Endothelial cell of umbilical vein (primary cell): ENCODE measurements at regions not wholly inside any gene's neighbourhood (a gene's known extent, or its start where the extent isn't known, plus 50 kb on each side); places are given as distances from the start of the nearest gene placed in this dataset.

ENCODE experiments used
- BruUV-seq: library from RNA; stranded (reverse); fragments of 400-500 nt; replicated peaks from 2 replicates; lab custom pipeline; 2021; lab: Mats Ljungman, UMichigan
- CTCF ChIA-PET: fragments of 300-600, 350-600 bp; sonication (Branson Sonifier 250); formaldehyde crosslinking; loops from one replicate; lab custom pipeline; 2021; ENCODE audit warnings: antibody characterized with exemption, inconsistent platforms; lab: Charles Lee
- POLR2A ChIA-PET: fragments of 300-600, 350-600 bp; sonication (Branson Sonifier 250); formaldehyde crosslinking; loops from one replicate; lab custom pipeline; 2021; ENCODE audit warnings: antibody characterized with exemption, inconsistent platforms; lab: Charles Lee
- DNase-seq: peaks from one replicate; pipeline ENCODE4 v3.0.0-alpha.2; 2011; ENCODE audit warnings: low read depth, low spot score
- FAIRE-seq: peaks from 2 replicates; lab custom pipeline; 2011; peaks lifted over from hg19 to GRCh38; lab: Jason Lieb, UNC
- H2AFZ ChIP-seq: 2 replicates; pipeline ENCODE4 v1.6.0; 2012; ENCODE audit warnings: low read depth, low read length, control low read depth, inconsistent platforms
- H3K27ac ChIP-seq: 2 replicates; pipeline ENCODE4 v1.5.1; 2011; ENCODE audit warnings: low read depth, mild to moderate bottlenecking, control low read depth, low read length, moderate library complexity; ENCODE audit not compliant: insufficient read depth
- H3K27me3 ChIP-seq, 2 experiments: 2 replicates each; pipeline versions ENCODE4 v1.6.0 to v1.6.1; 2011; ENCODE audit warnings: low read length in 2 of 2, mixed read lengths in 1 of 2; ENCODE audit not compliant: control insufficient read depth in 2 of 2, insufficient read depth in 2 of 2
- H3K36me3 ChIP-seq, 2 experiments: 2 replicates in 1 of 2; 3 replicates in 1 of 2; pipeline ENCODE4 v1.5.1; 2011; ENCODE audit warnings: low read length in 2 of 2, mild to moderate bottlenecking in 1 of 2, moderate library complexity in 1 of 2; ENCODE audit not compliant: control insufficient read depth in 2 of 2, insufficient read depth in 2 of 2; ENCODE audit errors: extremely low read depth in 1 of 2
- H3K4me1 ChIP-seq: 3 replicates; pipeline ENCODE4 v1.5.1; 2011; ENCODE audit warnings: mild to moderate bottlenecking, low read length; ENCODE audit not compliant: control insufficient read depth, insufficient read depth; ENCODE audit errors: extremely low read depth
- H3K4me2 ChIP-seq: 2 replicates; pipeline ENCODE4 v1.6.1; 2011; ENCODE audit warnings: low read length, control low read depth, mixed read lengths; ENCODE audit not compliant: insufficient read depth
- H3K4me3 ChIP-seq, 3 experiments: fragments of 200-600 bp in 1 of 3; sonication (generic), shearing (Covaris generic) in 1 of 3; replicated peaks in 1 of 3; 2 replicates each; pipeline ENCODE4 v1.5.1; 2011 to 2016; ENCODE audit warnings: control low read depth in 3 of 3, low read length in 3 of 3, mild to moderate bottlenecking in 2 of 3, inconsistent platforms in 1 of 3, low read depth in 1 of 3, moderate library complexity in 1 of 3; ENCODE audit not compliant: insufficient read depth in 1 of 3
- H3K79me2 ChIP-seq: 2 replicates; pipeline ENCODE4 v1.6.0; 2012; ENCODE audit warnings: low read length, inconsistent platforms; ENCODE audit not compliant: control insufficient read depth, insufficient read depth
- H3K9ac ChIP-seq: replicated peaks from 2 replicates; pipeline ENCODE3; 2011; ENCODE audit warnings: low read length, control low read depth; ENCODE audit not compliant: insufficient read depth; ENCODE audit errors: extremely low read depth
- H3K9me1 ChIP-seq: replicated peaks from 3 replicates; pipeline ENCODE4 v1.6.0; 2011; ENCODE audit warnings: mild to moderate bottlenecking, low read length; ENCODE audit not compliant: control insufficient read depth, insufficient read depth; ENCODE audit errors: extremely low read depth
- H3K9me3 ChIP-seq: replicated peaks from 2 replicates; pipeline ENCODE4 v1.5.1; 2012; ENCODE audit warnings: low read length, inconsistent platforms; ENCODE audit not compliant: control insufficient read depth, insufficient read depth
- H4K20me1 ChIP-seq: replicated peaks from 2 replicates; pipeline ENCODE3; 2011; ENCODE audit warnings: mild to moderate bottlenecking, low read length; ENCODE audit not compliant: control insufficient read depth, insufficient read depth; ENCODE audit errors: extremely low read depth
- EZH2 ChIP-seq: IDR thresholded peaks from 2 replicates; pipeline ENCODE4 v1.6.1; 2012; ENCODE audit warnings: borderline replicate concordance, low read depth, mild to moderate bottlenecking, moderate library complexity, low read length, inconsistent platforms; ENCODE audit not compliant: severe bottlenecking
- FOS ChIP-seq: IDR thresholded peaks from 2 replicates; pipeline ENCODE4 v1.6.1; 2011; ENCODE audit warnings: mild to moderate bottlenecking, low read length, moderate library complexity, borderline replicate concordance; ENCODE audit not compliant: insufficient read depth
- GATA2 ChIP-seq: IDR thresholded peaks from 2 replicates; pipeline ENCODE4 v1.7.0; 2011; ENCODE audit warnings: low read depth, mild to moderate bottlenecking, moderate library complexity, mixed read lengths, low read length; ENCODE audit not compliant: insufficient read length, insufficient read depth
- JUN ChIP-seq: IDR thresholded peaks from 2 replicates; pipeline ENCODE4 v1.6.1; 2011; ENCODE audit warnings: borderline replicate concordance, low read depth; ENCODE audit not compliant: insufficient read length, insufficient read depth
- MYC ChIP-seq: IDR thresholded peaks from one replicate; pipeline ENCODE4 v1.6.1; 2011; ENCODE audit warnings: mild to moderate bottlenecking, low read depth, low read length
- POLR2A ChIP-seq: IDR thresholded peaks from 2 replicates; pipeline ENCODE4 v1.6.1; 2012; ENCODE audit warnings: low read depth, mild to moderate bottlenecking, control low read depth, low read length
- POLR2AphosphoS5 ChIP-seq: IDR thresholded peaks from 2 replicates; pipeline ENCODE4 v1.6.1; 2012; ENCODE audit warnings: low read depth, mild to moderate bottlenecking, control low read depth, low read length, moderate library complexity; ENCODE audit not compliant: insufficient read depth
- dilution Hi-C: fragments of 300-500 bp; cut with MboI; formaldehyde crosslinking; loops from one replicate; pipeline ENCODE4 v1.15.0; 2019; ENCODE audit warnings: low sequenced_read_pairs; ENCODE audit not compliant: extremely low pct_ligation_motif_present
- intact Hi-C: fragments of 100-400 bp; cut with micrococcal nuclease; formaldehyde crosslinking; loops from one replicate; pipeline ENCODE4 v1.10.0; 2022
- TF ChIP-seq, protein P1 (sequence below), 2 donors: IDR thresholded peaks; 1 replicate in 1 of 2; 2 replicates in 1 of 2; pipeline ENCODE4 v1.5.1; 2011; ENCODE audit warnings: low read length in 2 of 2, mild to moderate bottlenecking in 2 of 2, moderate library complexity in 2 of 2, control low read depth in 1 of 2, inconsistent platforms in 1 of 2, low read depth in 1 of 2; ENCODE audit not compliant: insufficient read depth in 1 of 2; ENCODE audit errors: extremely low read depth in 1 of 2
- TF ChIP-seq, protein P2 (sequence below): IDR thresholded peaks from 2 replicates; pipeline ENCODE4 v1.6.1; 2011; ENCODE audit not compliant: insufficient read depth, insufficient read length

DNA sequence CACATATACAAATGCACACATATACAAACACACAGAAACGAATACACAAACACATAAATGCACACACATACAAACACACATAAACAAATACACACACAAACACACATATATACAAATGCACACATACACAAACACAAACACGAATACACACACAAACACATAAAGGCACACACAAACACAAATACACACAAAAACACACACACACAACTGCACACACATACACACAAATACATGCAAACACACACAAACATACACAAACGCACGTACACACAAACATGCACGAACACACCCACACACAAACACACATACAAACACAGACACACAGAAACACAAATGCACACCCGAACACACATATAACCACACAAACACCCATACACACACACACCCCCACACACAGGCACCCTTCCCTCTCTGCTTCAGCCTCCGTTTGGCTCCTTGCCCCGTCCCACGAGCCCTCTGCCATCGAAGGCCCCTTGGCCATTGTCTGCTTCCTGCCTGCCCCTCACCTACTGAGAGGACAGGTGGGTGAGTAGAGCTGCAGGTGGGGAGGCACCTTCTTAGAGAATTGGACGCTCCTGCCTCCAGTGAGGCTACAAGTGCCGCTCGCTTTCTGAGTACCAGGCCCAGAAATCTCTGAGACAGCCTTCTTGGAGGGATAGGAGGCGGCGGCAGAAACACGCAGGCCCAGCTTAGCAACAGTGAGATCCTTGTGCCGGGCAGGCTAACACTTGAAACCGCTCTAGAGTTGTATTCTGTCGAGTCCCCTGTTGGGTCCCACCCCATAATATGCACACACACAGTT, 331.2 kb downstream of the FOXL1 start:
- no peak overlapping the region for H3K9ac ChIP-seq
- no peak for DNase-seq
- H3K9me1 ChIP-seq: no peaks in the 10 kb centered on the region
- TF ChIP-seq, protein P1, sequence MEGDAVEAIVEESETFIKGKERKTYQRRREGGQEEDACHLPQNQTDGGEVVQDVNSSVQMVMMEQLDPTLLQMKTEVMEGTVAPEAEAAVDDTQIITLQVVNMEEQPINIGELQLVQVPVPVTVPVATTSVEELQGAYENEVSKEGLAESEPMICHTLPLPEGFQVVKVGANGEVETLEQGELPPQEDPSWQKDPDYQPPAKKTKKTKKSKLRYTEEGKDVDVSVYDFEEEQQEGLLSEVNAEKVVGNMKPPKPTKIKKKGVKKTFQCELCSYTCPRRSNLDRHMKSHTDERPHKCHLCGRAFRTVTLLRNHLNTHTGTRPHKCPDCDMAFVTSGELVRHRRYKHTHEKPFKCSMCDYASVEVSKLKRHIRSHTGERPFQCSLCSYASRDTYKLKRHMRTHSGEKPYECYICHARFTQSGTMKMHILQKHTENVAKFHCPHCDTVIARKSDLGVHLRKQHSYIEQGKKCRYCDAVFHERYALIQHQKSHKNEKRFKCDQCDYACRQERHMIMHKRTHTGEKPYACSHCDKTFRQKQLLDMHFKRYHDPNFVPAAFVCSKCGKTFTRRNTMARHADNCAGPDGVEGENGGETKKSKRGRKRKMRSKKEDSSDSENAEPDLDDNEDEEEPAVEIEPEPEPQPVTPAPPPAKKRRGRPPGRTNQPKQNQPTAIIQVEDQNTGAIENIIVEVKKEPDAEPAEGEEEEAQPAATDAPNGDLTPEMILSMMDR (IDR thresholded peaks at IDR 0.05; ENCODE audit: extremely low read depth in 1 of 2, insufficient read depth in 1 of 2, low read depth in 1 of 2, low read length in 2 of 2): no peak
- no peak for TF ChIP-seq POLR2A
- TF ChIP-seq JUN: no peak
- TF ChIP-seq, protein P2, sequence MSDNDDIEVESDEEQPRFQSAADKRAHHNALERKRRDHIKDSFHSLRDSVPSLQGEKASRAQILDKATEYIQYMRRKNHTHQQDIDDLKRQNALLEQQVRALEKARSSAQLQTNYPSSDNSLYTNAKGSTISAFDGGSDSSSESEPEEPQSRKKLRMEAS: no peak
- no peak for TF ChIP-seq GATA2
- no peak for TF ChIP-seq EZH2
- TF ChIP-seq FOS: no peak
- no peak for TF ChIP-seq POLR2AphosphoS5
- no peak for TF ChIP-seq MYC
- H3K36me3 ChIP-seq: no peaks in the 10 kb centered on the region
- peaks cover 10% of the 10 kb centered on the region for H3K4me1 ChIP-seq
- intact Hi-C loops (no loop called here), dilution Hi-C loops (no loop called here)
- H3K4me3 ChIP-seq: no peak overlapping the region
- H3K9me3 ChIP-seq: no peaks in the 10 kb centered on the region
- BruUV-seq: no TSS peak
- no peak for FAIRE-seq
- H3K4me2 ChIP-seq: no peak overlapping the region
- no peaks in the 10 kb centered on the region for H4K20me1 ChIP-seq
- no peak overlapping the region for H3K27ac ChIP-seq
- no peaks in the 10 kb centered on the region for H3K79me2 ChIP-seq
- ChIA-PET CTCF (no interaction called here), POLR2A (no interaction called here)
- no peaks in the 10 kb centered on the region for H3K27me3 ChIP-seq
- no peak overlapping the region for H2AFZ ChIP-seq
